ENCODE measurements at regions not wholly inside any gene's neighbourhood (a gene's known extent, or its start where the extent isn't known, plus 50 kb on each side); places are given as distances from the start of the nearest gene placed in this dataset.

DNA sequence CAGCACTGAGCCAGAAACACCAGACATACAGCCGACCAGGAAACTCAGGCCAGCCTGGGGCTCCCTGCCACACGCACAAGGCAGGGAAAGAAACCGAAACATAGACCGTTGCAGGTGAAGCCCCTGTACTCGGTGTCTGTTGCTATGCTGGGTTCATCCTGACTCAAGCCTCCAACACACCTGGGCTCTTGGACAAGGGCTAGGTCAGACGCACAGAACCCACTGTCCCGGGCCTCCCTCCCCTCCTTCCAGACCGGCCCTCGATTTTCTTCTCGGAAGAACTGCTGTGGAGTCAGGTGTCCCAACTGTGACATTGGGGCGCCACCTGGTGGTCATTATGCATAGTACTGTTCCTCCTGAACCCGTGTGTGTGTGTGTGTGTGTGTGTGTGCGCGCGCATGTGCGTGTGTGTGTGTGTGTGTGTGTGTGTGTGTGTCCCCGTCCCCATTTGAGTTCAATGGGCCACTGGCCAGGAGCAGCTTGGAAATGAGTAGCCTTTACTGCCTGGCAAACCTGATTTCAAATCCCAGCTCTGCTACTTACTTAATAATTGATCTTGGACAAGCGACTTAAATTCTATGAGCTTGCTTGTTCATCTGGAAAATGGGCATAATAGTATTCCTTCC lies 55.4 kb upstream of the GLI2 start:
- no peaks in the 10 kb centered on the region for H3K23me2 ChIP-seq (ENCODE audit: low read depth, low read length)
- H2BK15ac ChIP-seq (ENCODE audit: low read length) = peak overlapping the region; percentile 65; the same call in 1 of the 2 replicates
- peak overlapping the region; percentile 12; the same call in 1 of the 2 replicates for H2BK12ac ChIP-seq (ENCODE audit: low read depth, low read length)
- no peak overlapping the region for H4K8ac ChIP-seq (ENCODE audit: extremely low read depth, insufficient read depth, low read length)
- H3K36me3 ChIP-seq (ENCODE audit: control insufficient read depth in 2 of 4, insufficient read depth in 4 of 4, low read length in 3 of 4) = no peaks in the 10 kb centered on the region
- H3K9me3 ChIP-seq (ENCODE audit: insufficient read depth in 2 of 2, low read depth in 1 of 2, low read length in 1 of 2) = no peaks in the 10 kb centered on the region
- H3K9ac ChIP-seq (replicated peaks in 1 of 4; ENCODE audit: extremely low read depth in 1 of 4, low read depth in 3 of 4, low read length in 3 of 4) = no peak overlapping the region; a peak in 2 of 7 replicates
- H4K5ac ChIP-seq (ENCODE audit: insufficient read length, low read depth, low read length) = no peak overlapping the region
- H2BK5ac ChIP-seq (ENCODE audit: low read depth, low read length) = peak overlapping the region; percentile 55; the same call in 1 of the 2 replicates
- H2AFZ ChIP-seq (ENCODE audit: low read length) = no peak overlapping the region
- 54% methylated on average over 12 of the region's 18 CpGs; no CpG with 5 or more reads in 1 of the 2 experiments for WGBS, 2 experiments (ENCODE audit: extremely low coverage in 1 of 2, insufficient coverage in 1 of 2, insufficient read length in 1 of 2, insufficient replicate concordance in 2 of 2, low coverage in 1 of 2, low lambda C conversion rate in 2 of 2, missing lambda C conversion rate in 1 of 2)
- no peak overlapping the region for H3K27ac ChIP-seq (ENCODE audit: low read depth, low read length)
- H3K56ac ChIP-seq (replicated peaks; ENCODE audit: insufficient read length, low read depth, low read length) = no peak overlapping the region
- H3K23ac ChIP-seq (ENCODE audit: insufficient read length) = no peak overlapping the region
- FAIRE-seq = no peak
- peak overlapping the region; percentile 28; the same call in 1 of the 2 replicates for H2BK20ac ChIP-seq (ENCODE audit: low read length)
- no peak overlapping the region for H2BK120ac ChIP-seq (replicated peaks; ENCODE audit: low read depth, low read length)
- H4K20me1 ChIP-seq (replicated peaks in 1 of 2; ENCODE audit: control insufficient read depth in 1 of 2, insufficient read depth in 2 of 2, low read length in 2 of 2) = no peaks in the 10 kb centered on the region
- ChIA-PET POLR2A (ENCODE audit: partially characterized antibody) (interaction anchor here (3.4 kb wide), 1 partner anchor 395 kb away, joined by 13 read pairs; no protein-coding TSS in a partner anchor), CTCF (ENCODE audit: partially characterized antibody) (interaction anchor here (0.6 to 4.0 kb wide), 93 partner anchors 8 to 1766 kb away, joined by 3 to 34 read pairs (median 4); no protein-coding TSS in a partner anchor)
- H3K4me1 ChIP-seq (replicated peaks in 1 of 4; ENCODE audit: control insufficient read depth in 3 of 4, insufficient read depth in 4 of 4, low read length in 3 of 4) = no peaks in the 10 kb centered on the region
- H4K91ac ChIP-seq (replicated peaks; ENCODE audit: insufficient read length, low read length) = no peak overlapping the region
- H3K4ac ChIP-seq (replicated peaks; ENCODE audit: insufficient read length, low read depth, low read length) = no peak overlapping the region
- no peak overlapping the region for H3K4me3 ChIP-seq (ENCODE audit: extremely low read depth in 1 of 4, insufficient read depth in 2 of 4, low read depth in 3 of 4, low read length in 4 of 4)
- no peak overlapping the region for H3K14ac ChIP-seq (ENCODE audit: insufficient read length)
- no peak overlapping the region for H3K4me2 ChIP-seq (ENCODE audit: insufficient read depth in 1 of 2, low read depth in 2 of 2, low read length in 2 of 2)
- H3K79me1 ChIP-seq (ENCODE audit: low read depth, low read length) = no peaks in the 10 kb centered on the region
- H3K79me2 ChIP-seq (ENCODE audit: control insufficient read depth in 1 of 2, insufficient read depth in 2 of 2, low read length in 2 of 2) = no peaks in the 10 kb centered on the region
- peak in 1 of 2 experiments; percentile 91 for DNase-seq (ENCODE audit: low read depth in 1 of 2, low spot score in 2 of 2)
- H2AK5ac ChIP-seq (ENCODE audit: low read depth, low read length) = no peak overlapping the region
- no peak overlapping the region for H3K18ac ChIP-seq (ENCODE audit: extremely low read depth, low read length)
- H3K27me3 ChIP-seq (replicated peaks in 1 of 4; ENCODE audit: control insufficient read depth in 3 of 4, extremely low read depth in 1 of 4, insufficient read depth in 3 of 4, low read length in 3 of 4) = peaks cover 0 to 14% (median 6%) of the 10 kb centered on the region in 4 experiments; a peak in 3 of 7 replicates
- peak; percentile 86 to 91 for TF ChIP-seq RAD21 (IDR thresholded peaks at IDR 0.05 in 1 of 2, conservative IDR thresholded peaks at IDR 0.05 in 1 of 2; ENCODE audit: low read depth in 2 of 2, low read length in 2 of 2)
- 0 out of 2 replicates have a peak, but pooled peaks have one; percentile 34 for TF ChIP-seq SUZ12 (IDR thresholded peaks at IDR 0.05; ENCODE audit: low read length)
- no peak for TF ChIP-seq NANOG (IDR thresholded peaks at IDR 0.05; ENCODE audit: insufficient read depth, low read depth, low read length, poor library complexity, severe bottlenecking)
- TF ChIP-seq E2F6 (IDR thresholded peaks at IDR 0.05) = no peak
- 0 out of 2 replicates have a peak, but pooled peaks have one; percentile 40 for TF ChIP-seq GABPA (IDR thresholded peaks at IDR 0.05; ENCODE audit: borderline replicate concordance, insufficient read depth, low read length)
- TF ChIP-seq CHD2 (IDR thresholded peaks at IDR 0.05; ENCODE audit: low read length) = no peak
- peak; percentile 42; the same call in 1 of the 2 replicates for TF ChIP-seq TBP (IDR thresholded peaks at IDR 0.05; ENCODE audit: low read depth, low read length)
- TF ChIP-seq HDAC6 (IDR thresholded peaks at IDR 0.05; ENCODE audit: low read depth, low read length) = no peak
